GM19239 (cell line): ENCODE measurements at regions not wholly inside any gene's neighbourhood (a gene's known extent, or its start where the extent isn't known, plus 50 kb on each side); places are given as distances from the start of the nearest gene placed in this dataset.
"Not testable (repeated sequence)": the region's sequence is repeated elsewhere in the genome, so short reads cannot be mapped to it uniquely, and the experiment has no call there.

Experiments
- DNase-seq: peaks from one replicate; pipeline ENCODE4 v3.0.0; 2011; ENCODE audit warnings: low spot score; ENCODE audit not compliant: insufficient read length
- FAIRE-seq: peaks from 2 replicates; lab custom pipeline; 2011; peaks lifted over from hg19 to GRCh38; lab: Jason Lieb, UNC

DNA sequence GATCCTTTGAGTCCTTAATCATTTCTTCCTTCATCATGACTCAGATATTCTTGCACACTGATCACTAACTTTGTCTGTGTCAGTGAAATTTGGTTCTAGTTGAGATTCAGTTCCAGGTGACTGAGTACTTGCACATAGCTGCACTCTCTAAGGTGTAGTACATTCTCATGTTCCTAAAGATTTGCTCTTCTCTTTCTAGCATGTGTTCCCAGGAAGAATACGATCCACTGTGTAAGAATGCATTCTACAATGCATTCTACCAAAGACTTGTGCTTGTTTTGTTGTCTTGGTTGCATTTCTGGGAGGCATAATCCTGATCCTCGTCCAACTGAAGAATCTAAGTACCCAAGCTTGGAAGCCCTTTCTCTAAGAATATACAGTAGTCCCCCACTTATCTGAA, 104.3 kb upstream of the CDC42BPA start:
- FAIRE-seq: no peak

DNA sequence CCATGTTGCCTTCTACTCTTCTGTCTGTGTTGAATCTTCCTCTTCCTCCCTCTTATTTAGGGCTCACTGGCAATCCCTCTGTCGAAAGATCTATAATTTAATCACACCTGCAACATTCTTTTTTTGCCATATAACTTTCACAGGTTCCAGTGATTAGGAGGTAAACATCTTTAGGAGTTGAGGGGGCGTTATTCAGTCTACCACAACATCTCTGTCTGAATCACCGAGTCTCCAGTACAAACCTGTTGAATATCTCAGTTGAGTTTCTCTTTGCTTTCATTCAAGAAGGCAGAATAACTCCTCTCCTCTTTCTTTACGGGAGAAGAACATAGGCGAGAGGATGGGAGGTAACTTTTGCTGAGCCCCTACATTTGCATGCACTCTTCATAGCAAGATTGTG, 101.9 kb upstream of the CDC42BPA start:
- DNase-seq (no peak), FAIRE-seq (no peak)

More for the DNA sequence above, 104.3 kb upstream of the CDC42BPA start:
- DNase-seq: no peak

DNA sequence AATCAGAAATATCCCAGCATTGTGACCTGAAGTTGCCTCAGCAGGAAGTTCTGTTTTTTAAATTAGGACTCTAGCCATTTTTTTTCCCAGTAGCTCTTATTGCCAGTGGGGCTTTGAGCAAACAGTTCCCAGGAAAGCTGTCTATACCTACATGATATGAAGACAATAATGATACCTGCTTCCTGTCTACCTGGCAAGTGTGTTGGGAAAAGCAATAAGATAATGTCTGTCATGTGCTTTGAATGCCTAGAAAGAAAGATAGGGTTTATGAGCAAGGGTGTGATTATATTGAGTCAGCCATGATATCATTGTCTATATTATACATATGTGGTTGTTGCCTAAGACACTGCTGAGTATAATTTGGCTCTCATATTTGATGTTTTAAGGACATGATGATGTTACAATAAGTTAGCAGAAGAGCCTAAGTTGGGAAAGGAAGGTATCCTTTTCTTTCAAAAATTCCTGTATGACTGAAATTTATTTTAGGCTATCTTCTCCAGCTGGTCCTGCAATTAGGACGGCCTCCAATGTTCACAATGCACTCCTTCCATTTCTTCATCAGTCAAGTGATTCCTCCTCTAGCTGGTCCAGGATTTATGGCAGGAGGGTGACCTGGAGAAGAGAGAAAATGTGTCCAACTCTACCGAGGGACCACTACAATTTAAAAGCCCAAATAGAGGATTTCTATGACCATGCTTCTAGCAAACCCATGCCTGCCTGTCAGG, 99.6 kb upstream of the CDC42BPA start:
- FAIRE-seq (no peak), DNase-seq (no peak)

DNA sequence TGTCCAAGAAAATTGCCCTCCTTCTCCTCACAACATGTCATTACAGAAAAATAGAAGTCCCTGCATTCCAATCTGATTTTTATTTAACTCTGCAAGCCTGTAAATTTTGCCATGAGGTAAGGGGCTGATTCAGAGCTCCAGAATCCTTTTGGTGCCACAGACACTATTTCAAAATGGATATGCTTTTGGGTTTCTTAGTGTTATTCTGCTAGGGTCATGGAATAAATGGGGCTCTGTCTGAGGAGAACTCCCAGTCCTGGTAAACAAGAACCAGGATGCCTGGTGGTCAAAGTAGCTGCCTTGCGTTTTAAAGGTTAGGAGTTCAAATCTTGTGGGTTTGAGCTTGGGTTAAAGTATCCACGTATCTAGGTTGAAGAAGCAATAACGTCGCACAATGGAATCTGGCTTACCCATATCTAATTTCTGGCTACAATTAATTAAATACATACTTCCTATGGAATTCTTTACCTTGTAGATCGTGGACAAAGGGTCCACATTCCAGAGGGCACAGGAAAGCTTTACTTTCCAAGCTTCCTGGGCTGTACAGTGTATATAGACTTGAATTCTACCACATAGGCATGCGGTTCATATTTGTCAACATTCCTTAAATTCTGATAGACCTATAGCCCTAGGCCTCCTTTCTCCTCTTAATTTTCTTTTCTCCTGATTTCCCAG, 98.0 kb upstream of the CDC42BPA start:
- DNase-seq (no peak), FAIRE-seq (no peak)

DNA sequence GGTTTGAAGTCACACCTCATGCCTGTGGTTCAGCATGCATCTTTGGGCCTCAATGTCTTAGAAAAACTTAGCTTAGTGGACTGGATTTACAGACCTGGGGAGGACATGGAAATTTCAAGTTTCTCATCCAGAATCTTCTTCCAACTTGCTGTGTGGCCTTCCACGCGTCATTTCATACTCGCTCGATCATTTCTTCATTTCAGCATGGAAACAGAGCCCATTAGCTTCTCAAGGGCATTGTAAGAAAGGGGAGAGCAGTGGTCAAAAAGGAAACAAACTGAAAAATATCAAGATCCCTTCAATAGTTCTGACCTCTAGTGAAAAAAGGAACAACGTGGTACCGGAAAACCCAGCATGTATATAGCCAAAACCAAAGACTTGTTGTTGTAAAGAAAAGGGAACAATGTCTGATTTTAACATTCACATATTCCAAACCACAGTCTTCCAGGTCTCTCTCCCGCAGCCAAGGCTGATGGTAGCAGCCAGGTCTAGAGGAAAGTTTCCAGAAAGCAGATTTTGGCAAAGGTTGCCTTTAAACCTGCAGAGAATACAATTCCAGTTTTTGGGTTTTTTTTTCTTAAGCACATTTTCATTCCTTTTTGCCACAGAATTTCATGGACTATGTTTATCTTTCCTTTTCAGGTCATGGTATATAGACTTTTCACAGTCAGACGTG, 97.0 kb upstream of the CDC42BPA start:
- DNase-seq: no peak
- FAIRE-seq: no peak

DNA sequence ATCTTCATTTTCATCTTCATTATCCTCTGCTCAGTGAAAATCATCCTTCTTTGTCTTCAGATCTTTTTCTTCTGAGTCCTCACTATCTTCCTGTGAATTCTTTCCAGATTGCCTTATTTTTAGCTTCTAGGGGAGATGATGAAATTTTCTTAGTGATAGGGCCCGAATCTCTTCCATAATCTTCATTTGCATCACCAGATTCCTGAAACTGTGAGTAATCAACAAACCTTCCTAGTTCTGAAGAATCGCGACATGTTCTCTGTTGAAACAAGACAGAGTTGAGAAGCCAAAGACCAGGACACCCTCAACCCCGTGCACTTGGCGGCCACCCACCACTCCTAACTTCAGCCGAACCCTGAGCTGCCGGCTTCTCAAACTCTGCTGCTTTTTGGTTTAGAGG, 92.8 kb upstream of the CDC42BPA start:
- FAIRE-seq: no peak
- no peak for DNase-seq

DNA sequence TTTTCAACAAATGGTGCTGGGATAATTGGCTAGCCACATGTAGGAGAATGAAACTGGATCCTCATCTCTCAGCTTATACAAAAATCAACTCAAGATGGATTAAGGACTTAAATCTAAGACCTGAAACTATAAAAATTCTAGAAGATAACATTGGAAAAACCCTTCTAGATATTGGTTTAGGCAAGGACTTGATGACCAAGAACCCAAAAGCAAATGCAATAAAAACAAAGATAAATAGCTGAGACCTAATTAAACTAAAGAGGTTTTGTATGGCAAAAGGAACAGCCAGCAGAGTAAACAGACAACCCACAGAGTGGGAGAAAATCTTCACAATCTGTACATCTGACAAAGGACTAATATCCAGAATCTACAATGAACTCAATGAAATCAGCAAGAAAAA, 88.0 kb upstream of the CDC42BPA start:
- not testable (repeated sequence) for FAIRE-seq

DNA sequence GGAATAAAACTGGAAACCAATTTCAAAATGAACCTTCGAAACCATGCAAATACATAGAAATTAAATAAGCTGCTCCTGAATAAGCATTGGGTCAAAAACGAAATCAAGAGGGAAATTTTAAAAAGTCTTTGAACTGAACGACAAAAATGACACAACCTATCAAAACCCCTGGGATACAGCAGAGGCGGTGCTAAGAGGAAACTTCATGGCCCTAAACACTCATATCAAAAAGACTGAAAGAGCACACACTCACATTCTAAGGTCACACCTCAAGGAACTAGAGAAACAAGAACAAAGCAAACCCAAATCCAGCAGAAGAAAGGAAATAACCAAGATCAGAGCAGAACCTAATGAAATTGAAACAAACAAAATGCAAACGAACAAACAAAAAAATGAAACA, 85.2 kb upstream of the CDC42BPA start:
- no peak for FAIRE-seq
- no peak for DNase-seq

More for the DNA sequence above, 88.0 kb upstream of the CDC42BPA start:
- DNase-seq: not testable (repeated sequence)

DNA sequence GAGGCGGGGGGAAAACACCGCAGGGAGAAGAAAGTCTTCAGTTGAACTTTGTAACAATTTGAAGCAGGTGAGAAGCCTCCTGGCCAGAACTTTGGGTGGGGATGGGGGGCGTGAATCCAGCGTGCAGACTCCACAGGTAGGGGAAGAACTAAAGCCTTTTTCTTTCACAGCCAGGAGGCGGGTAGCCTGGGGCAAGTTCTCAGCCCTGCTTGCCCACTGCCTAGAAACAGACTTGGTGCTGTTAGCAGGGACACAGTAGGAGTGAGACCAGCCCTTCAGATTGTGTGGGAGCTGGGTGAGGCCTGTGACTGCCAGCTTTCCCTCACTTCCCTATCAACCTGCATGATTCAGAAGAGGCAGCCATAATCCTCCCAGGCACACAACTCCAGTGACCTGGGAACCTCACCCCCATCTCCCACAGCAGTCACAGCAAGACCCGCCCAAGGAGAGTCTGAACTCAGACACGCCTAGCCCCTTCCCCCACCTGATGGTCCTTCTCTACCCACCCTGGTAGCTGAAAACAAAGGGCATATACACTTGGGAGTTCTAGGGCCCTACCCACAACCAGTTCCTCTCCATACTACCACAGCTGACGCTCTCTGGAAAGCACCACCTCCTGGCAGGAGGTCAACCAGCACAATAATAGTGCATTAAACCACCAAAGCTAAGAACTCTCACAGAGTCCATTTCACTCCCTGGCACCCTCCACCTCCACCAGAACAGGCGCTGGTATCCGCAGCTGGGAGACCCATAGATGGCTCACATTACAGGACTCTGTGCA, 83.5 kb upstream of the CDC42BPA start:
- no peak for DNase-seq
- no peak for FAIRE-seq

DNA sequence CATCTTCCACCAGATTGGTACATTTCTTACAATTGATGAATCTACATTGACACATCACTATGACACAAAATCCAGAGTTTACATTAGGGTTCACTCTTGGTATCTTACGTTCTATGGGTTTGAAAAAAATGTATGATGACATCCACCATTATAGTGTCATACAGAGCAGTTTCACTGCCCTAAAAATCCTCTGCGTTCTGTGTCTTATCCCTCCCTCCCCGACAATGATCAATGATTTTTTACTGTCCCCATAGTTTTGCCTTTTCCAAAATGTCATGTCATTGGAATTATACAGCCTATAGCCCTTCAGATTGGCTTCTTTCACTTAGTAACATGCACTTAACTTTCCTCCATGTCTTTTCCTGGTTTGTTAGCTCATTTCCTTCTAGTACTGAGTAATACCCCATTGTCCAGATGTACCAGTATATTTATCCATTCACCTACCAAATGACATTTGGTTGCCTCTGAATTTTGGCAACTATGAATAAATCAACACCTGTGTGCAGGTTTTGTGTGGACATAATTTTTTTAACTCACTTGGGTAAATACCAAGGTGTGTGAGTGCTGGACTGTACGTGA, 80.9 kb upstream of the CDC42BPA start:
- FAIRE-seq (no peak), DNase-seq (no peak)

DNA sequence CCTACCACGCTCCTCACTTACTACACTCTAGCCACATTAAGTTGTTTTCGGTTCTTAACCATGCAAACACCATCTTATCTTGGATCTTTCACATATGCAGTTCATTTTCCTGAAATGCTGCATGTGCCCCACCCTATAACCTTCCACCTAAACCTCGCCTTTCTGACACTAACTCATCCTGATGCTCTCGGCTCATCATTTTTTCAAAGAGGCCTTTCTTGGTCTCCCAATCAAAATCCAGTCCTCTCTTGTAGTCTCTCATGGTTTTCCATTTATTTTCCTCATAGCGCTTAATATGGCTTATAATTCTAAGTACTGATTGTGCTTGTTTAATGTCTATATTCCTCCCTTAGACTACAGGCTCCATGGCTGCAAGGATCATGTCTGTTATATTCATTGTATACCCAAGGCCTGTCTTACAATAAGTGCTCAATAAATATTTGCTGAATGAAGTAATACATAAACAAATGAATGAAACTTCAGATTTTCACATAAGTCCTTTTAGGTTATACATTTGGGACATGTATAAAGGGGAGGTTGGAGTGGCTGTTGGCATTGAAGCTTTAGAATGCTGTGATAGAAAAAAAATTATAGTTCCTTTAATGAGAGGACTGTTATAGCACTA, 79.2 kb upstream of the CDC42BPA start:
- DNase-seq (no peak), FAIRE-seq (no peak)

DNA sequence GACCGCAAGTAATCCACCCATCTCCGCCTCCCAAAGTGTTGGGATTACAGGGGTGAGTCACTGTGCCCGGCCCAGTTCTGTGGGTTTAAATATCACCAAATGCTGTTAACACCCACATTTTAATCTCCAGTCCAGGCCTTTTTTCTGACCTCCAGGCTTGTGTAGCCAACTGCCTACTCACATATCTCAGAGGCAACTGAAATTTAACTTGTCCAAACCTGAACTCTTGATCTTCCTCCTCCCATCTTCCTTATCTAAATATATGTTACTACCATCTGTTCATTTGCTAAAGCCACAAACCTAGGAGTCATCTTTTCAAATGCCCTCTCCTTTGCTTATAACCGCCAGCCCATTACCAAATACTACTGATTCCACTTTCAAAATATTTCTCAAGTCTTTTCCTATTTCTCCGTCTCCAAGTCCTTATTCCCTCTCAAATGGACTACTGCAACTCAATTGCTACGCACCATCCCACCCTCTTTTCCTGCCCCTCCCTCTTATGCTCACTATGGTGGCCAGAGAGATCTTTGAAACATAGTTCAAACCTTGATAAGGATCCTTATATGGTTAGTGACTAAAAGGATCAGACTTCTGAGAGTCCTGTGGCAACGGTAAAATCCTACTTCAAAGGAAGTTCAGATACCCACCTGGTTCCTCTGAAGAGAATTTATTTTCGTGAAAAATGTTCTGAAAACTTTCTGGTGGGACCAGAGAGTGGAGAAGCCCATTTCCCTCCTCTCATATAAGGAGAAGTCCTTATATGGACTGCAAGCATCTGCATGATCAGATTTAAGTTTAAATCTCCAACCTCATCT, 78.5 kb upstream of the CDC42BPA start:
- DNase-seq: no peak

DNA sequence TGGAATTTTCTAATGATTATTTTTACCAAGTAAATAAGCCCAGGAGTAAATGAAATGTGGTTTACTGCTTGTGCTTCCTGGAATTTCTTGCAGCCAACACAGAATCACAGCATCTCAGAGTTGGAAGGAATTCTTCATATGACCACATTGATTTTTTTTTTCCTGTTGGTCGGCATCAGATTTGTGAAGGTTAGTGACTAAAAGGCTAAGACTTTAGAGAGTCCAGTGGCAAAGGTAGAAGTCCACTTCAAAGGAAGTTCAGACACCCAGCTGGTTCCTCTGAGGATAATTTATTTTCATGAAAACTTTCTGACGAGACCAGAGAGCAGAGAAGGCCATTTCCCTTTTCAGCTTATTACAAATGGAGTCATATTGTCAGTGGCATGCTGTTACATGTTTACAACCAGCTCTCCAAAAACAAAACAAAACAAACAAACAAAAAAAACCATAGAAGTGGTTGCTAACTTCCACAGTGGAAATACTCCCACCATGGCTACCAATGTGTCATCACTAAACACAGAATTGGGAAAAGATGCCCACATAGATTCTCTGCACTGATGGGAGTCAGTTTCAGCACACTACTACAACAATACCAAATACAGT, 77.2 kb upstream of the CDC42BPA start:
- no peak for DNase-seq

More for the DNA sequence above, 78.5 kb upstream of the CDC42BPA start:
- no peak for FAIRE-seq

DNA sequence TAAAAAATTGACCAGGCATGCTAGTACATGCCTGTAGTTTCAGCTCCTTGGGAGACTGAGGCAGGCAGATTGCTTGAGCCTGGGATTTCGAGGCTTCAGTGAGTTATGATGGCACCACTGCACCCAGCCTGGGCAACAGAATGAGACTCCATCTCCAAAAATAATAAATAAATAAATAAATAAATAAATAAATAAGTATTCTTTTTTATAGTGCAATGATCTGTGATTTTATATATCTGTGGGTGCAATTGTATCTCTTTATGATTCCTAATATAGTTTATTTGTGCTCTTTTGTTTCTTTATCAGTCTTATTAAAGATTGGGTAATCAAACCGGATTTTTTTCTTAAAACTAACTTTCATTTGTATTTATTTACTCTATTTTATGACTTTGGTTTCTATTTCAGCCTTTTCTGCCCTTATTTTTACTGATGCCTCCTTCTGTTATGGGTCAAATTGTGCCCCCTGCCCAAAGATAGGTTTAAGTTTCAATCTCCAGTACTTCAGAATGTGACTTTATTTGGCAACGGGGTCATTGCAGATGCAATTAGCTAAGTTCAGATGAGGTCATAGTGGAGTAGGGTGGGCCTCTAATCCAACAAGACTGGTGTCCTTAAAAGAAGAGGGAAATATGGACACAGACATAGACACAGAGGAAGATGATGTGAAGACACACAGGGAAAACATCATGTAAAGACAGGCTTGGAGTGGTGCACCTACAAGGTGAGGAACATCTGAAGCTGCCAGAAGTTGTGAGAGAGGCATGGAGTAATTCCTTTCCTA, 74.9 kb upstream of the CDC42BPA start:
- no peak for DNase-seq
- no peak for FAIRE-seq

More for the DNA sequence above, 77.2 kb upstream of the CDC42BPA start:
- FAIRE-seq: no peak

DNA sequence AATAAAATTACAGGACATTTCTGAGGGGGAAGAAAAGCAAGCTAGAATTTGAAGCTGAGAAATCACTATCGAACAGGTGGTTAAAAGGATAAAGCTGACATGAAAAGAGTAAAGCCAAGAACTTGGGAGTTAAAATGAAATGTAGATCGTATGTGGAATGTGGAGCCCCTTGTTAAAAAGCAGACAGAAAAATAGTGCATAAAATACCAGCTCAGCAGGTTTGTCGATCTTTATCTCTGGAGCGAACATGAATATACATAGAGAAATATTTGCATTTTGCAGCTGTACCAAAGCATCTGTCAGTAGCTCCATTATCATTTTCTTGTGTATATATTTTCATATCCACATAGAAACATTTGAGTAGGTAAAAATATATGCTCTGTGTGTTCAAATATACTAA, 73.6 kb upstream of the CDC42BPA start:
- DNase-seq (no peak), FAIRE-seq (no peak)

DNA sequence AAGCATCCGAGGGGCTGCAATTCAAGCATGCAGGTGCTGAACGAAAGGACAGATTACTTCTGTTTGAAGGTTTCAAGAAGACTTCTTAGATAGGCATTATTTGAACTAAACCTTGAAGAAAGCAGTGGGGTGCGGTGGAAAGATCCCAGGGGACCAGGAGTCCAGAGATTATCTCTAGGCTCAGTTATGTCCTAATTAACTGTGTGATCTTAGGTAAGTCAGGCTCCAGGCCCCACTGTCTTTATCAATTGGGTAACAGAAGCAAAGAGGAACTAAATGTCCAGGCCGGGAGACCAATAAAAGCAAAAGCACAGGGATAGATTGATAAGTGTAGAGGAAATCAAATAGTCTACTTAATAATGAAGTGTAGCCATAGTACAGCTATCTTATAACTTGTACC, 72.9 kb upstream of the CDC42BPA start:
- no peak for DNase-seq
- no peak for FAIRE-seq

DNA sequence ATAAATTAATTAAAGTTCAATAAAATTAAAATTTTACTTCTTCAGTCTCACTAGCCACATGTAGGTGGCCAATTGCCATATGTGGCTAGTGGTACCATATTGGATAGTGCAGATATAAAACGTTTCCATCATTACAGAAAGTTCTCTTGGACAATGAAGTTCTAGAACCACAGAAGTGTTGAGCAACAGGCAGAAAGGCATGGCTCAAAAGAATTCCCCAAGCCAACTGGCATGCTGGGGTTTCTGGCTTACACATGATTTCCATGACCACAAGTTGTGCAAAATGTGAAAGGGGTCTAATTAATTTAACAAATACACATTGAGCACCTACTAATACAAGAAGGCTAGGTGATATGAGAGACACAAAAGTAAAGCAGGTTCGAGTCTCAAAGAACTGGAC, 72.2 kb upstream of the CDC42BPA start:
- FAIRE-seq (no peak), DNase-seq (no peak)
